GM19438 (cell line): ENCODE measurements at regions not wholly inside any gene's neighbourhood (a gene's known extent, or its start where the extent isn't known, plus 50 kb on each side); places are given as distances from the start of the nearest gene placed in this dataset.

Source experiments
- ATAC-seq: cut with Tn5 transposase; IDR thresholded peaks from one replicate; pipeline ENCODE4 v1.9.1; 2021; ENCODE audit warnings: low read depth; ENCODE audit not compliant: unreplicated experiment

DNA sequence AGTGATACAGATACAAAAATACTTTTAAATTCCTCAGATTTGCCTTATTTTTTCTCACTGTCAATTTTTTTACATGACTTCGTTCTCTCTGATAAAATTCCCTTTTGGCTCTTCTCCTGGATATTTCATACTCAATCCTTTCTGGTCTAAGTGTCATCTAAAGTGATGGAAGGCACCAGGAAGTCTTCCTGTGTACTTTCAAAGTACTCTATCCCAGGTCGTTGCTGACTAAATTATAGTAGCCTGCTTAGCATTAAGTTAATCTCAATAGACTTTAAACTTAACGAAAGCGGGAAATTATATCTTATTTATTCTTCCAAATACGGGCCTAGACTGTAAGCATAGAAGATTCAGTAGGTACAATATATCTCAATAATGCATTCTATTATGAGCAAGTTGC lies 67.8 kb downstream of the CASP12 start:
- no peak for ATAC-seq

DNA sequence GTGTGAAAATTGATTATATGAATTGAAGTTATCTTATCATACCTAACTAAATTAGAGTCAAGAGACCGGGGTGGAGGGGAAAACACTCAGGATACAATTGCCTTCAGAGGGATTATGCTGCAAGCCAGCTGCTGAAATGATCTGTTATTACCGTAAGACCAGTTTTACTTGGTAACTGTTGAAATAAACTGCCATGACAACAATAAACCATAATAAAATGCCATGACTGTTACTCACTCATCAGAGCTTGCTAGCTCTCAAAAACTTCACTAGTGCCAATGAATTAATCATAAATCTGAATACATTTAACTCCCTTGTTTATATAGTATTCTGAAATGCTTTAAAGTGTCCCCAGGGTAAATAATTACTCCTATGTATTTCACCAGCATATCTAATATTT lies 68.2 kb downstream of the CASP12 start:
- no peak for ATAC-seq

DNA sequence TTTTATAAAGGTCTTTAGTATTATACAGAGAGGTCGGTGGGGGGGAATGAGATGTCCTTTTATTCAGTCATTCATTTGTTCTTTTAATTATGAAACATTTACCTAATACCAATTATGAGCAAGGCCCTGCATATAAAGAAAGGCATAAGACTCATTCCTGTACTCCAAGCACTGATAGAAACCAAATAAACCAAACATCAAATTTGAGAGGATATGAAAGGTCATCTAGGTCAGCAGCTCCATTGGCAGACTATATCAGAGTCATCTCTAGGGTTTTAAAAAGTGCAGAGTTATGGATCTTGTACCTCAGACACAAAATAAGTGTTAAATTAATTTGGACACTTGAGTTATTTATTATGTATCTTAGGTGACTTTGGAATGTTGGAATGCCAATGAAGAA lies 71.5 kb downstream of the CASP12 start:
- ATAC-seq, result no peak

DNA sequence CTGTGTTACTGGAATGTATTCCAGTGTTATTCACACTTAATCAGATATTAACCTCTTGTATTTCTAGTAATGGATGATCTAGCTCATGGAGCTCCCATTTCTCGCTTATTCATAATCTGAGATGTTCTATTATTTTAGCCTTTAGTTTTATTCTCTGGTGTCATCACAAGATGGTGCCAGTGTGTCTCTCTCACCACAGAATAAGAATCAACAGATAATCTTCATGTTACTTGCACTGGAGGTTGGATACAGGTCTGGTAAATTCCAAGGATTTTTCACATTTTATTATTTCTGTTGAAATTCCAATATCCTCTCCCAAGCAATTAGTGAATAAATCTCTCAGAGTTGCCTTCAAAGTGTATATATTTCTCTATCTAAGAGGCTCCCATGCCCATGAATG lies 74.6 kb downstream of the CASP12 start:
- no peak for ATAC-seq

DNA sequence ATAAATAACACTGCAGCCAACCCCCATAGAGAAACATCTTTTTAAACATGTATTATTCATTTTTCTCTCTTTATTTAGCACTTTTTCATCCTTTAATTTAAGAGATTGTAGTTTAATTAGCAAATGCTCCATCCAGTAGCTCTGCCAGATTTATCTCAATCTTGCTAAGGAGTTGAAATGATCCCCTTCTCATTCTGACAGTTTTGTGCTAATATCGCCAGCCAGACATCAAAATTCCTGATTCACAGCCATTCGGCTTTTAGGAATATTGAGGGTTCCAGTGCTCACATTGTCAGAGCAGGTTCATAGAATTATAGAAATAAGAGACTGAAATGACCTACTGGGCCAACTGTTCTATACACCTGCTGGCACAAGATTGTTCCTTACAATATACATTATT lies 77.8 kb downstream of the CASP12 start:
- no peak for ATAC-seq

DNA sequence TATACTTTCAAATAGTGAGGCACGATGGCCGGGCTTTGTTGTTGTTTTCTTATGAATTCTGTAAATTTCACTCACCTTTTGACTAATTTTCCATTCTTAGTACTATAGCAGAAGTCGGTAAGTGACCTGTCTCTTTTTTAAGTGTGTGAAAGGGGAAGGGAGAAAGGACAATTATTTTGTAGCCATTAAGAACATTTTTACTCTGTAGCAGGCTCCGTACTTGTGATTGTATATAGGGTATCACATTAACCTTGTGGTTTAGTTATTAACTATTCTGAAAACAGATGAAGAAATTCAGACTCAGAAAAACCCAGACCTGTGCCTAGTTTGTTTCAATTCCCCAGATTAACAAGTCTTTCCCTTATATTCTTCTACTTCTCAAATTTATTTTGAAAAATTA lies 78.7 kb downstream of the CASP12 start:
- no peak for ATAC-seq

DNA sequence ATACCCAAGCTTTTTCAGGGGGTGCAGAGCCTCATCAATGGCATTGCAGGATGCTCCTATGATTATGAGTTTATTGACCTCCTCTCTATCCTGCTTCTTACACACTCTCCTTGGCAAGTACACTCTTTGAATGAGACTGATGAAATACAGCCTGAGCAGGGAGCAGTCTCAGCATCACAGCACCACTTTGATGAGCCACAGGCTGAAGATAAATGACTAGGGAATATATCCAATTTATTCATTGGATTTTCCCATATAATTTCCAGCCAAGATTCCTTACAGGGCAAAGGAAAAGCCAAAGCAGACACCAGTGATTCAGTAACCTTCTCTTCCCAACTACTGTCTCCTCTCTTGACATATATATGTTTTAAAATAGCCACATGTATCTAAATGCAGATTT lies 79.2 kb downstream of the CASP12 start:
- no peak for ATAC-seq

DNA sequence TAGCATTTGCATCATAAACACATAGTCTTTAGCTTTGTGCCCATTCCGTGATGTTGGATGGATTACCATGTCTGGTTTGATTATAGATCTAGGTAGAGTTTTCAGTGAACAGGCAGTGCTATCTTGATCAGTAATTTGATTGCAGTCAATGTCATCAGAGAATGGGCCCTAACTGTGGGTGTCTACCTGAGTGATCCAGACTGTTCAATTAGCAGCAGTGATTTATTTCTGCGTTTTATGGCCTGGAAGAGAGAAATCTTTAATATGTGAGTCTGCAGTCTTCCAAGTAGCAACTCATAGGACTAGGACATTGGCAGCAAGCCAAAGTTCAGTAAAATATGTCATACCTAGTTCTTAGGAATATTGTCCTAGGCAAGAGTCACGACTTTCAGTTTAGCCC lies 80.3 kb downstream of the CASP12 start:
- ATAC-seq, result no peak

DNA sequence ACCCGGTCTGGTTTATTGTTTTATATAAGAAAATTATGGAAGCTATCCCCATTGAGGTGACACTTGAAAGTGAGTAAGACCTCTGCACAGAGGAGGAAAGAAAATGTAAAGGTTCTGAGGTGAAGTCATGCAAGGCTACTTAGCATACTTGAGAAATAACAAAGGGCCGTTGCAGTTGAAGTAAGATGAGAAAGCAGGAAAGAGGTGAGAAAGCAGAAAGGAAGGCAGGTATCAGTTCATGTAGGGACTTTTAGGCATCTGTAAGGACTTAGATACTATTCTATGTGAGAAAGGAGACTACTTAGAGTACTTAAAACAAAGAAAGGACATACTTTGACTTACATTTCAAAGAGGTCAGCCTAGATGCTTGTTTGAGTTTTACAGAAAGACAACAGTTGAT lies 84.7 kb downstream of the CASP12 start:
- no peak for ATAC-seq

DNA sequence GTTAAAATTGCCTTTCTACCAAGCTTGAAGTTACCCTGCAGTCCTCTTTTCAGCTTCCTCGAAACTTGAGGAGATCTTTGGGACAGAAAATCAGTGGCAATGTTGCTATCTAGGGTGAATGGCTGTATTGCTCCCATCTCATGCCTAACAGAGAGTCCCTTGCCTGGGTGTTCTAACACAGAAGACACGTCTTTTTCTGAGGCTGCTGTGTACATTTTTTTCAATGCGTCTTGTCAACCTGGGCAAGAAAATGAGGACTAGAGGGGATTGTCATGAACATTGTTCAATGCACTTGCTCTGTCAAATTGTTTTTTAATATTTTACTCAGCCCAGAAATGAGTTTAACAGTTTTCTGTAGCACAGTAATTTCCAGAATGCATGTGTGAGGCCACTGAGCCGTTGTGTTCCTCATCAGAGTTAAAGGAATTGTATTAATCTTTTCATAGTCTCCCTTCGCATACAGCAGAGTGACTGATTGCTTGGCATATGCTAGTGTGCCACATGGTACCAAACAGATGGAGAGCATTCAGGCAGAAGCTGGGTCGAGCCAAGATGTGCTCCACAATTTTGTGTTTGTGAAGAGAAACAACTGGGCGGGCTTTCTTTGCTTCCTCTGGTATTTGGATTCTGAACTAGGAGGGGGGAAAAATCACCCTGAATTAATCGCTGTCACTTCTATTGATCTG lies 86.0 kb downstream of the CASP12 start:
- ATAC-seq, result no peak

DNA sequence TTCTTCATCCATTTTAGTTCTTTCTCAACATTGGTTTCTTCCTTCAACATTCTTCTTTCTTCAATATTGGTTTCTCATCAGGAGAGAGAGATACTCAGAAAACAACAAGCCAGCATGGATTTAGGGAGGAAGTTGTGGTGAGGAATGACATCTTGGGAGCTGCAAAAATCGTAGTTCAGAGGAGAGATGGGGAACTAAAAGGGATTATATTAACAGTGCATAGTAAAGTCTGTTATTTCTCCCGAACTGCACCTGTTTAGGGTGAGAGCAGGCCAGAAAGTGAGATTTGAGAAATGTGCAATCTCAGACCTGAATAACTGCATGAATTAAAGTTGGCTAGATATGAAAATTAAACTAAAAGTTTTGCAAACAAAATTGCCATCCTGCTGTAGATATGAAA lies 94.5 kb downstream of the CASP12 start:
- no peak for ATAC-seq

DNA sequence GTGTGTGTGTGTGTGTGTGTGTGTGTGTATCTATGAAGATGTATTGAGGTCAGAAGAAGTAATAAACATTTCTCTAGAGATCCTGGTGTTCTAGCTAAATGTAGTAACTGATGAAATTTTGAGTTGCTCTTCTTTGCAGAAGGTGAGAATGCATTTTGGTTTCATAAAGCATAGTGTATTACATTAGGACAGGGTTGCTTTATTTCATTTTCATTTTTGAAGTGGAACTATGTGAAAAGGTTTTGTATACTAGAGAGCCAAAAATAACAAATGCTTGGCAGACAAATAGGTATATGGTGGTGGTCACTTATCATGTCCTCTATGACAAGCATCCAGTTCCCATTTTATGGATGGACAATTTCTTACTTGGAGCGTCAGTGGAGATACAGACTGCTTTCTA lies 99.0 kb downstream of the CASP12 start:
- ATAC-seq, result peak; percentile 88

DNA sequence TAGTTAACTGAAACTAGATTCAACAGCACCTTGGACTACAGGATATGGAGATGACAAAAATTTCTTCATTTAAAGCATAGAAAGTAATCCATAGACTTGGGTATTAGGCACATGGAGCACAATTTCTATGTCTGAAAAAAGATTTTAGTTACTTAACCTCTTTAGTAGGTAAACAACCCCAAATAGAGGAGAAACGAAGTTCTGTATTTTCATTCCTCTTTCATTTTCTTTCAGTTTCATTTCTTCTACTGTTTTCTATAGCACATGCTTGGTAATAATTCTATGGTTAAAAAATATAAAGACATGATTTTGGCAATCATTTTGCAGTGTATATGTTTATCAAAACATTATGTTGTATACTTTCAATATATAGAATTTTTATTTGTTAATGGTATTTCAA lies 99.5 kb downstream of the CASP12 start:
- peak; percentile 59 for ATAC-seq

DNA sequence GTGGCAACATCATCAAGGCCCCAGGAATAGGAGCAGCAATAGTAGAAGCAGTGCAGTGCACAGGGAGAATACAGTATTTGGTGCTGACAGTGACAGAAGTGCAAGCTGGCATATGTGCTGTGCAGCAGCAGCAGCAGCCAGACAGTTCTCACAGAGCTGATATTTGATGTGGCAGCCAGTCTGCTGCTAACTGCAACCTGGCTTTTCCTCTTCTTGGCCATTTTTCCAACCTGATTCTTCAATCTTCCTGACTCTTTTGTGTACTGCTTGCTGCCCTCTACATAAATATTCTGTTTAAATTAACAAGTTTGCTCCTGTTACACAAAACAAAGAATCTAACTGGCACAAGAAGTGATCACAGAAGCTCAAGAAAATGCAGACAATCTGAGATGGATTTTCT lies 102.0 kb downstream of the CASP12 start:
- no peak for ATAC-seq

DNA sequence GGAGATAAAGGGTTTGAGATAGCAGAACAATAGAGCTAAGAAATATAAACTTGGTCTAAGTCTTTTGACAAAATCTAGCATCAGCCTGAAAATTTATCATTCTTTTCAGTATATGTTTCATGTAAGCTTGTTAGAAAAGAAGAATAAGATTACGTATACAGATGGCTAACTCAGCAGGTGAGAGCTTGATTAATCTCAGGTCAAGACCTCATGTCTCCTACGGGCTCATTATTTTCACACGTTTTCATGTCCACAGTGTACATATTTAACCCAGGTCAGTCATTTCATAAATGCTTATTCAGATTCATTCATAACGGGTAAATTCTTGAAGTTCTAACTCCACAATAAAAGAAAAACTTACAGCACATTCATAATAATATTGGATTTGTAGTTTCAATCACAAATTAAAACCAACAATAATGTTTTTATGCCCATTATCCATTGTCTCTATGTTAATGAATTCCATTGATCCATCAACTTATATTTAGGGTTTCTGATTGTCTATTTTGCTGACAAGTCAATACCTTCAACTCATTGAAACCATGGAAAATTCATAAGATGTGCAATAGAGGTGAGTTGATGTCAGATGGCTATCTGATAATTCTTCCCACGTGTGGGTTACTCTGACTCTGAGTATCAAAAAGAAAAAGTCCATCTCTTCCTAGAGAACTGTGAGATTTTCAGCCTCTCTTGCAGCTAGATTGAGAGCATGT lies 102.6 kb downstream of the CASP12 start:
- ATAC-seq, result no peak

DNA sequence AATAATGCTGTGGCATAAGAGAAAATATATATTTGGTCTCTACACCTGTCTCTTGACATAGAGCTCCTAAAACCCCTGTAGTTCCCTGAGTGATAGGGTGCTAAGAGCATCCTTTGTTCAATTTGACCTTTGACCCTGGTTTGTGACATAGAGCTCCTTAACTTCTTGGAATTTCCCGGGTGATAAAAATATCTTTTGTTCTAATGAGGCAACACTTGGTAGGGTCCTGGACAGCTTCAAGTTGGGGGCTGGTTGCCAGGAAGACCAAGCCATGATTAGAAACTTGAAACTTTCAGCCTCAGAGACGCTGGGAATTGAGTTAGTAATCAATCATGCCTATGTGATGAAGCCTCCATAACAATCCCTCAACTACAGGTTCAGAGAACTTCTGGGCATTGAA lies 105.4 kb downstream of the CASP12 start:
- no peak for ATAC-seq

DNA sequence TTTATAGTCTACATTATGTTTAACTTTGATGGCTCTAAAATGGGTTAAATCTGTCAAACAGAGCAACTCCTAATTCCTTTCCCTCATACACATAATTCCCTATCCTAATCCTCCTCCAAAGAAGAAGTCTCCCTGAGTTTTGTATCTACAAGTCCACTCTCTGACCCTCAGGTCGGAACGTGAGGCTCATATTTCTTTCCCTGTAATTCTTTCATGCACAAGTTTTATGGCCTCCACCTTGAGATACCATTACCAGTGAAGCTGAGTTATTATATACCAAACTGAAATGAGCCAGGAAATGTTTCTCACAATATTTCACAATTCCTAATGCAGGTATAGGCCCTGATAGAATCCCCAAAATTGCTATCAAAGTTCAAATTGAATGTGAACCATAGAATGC lies 106.4 kb downstream of the CASP12 start:
- no peak for ATAC-seq

DNA sequence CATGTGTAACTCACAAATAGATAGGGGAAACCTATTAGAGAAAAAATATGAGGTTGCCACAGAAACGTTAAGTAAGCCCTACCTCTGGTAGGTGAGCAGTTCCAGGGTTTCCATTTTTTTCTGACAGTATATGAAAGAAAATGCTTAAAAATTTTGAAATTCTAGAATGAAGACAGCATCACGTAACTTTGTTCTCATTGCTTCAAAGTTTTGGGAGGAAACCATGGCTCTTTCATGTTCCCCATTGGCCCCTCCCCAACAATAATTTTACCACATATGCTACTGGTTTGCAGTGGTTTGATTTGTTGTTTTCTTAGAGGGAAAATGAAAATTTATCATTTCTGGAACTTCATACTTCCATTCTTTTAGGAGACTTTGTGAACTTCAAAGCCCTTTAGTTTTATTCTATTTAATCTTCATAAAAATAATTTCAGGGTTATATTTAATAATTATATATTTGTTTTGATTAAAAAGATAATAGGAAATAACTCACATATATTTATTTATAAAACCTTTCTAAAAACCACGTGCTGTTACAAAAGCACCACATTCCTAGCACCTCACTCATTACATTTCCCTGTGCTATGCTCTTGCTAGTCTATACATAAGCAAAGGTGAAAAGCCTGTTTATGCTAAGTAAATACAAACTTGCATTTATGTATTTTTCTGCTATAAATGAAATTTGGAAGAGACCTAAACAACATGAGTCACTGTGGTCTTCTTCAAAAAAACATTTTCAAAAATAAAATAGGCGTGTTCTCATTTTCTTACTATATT lies 113.4 kb downstream of the CASP12 start:
- no peak for ATAC-seq

DNA sequence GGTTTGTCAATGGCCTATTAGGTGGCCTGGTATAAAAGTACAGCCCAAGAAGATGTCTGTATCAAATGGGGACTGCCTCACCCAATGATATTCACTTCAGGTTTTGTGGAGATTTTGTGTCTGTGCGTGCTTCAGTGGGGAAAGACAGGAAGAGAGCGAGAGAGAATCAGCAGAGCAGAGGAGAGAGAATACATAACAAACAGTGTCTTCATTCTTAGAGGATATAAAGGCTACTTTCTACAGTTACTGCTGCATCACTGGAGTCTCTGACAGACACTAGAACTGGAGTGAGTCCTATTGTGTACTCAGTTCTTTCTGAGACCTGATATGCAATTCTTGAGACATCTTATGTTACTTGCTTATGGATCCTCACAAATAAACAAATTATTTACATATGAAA lies 115.0 kb downstream of the CASP12 start:
- no peak for ATAC-seq

DNA sequence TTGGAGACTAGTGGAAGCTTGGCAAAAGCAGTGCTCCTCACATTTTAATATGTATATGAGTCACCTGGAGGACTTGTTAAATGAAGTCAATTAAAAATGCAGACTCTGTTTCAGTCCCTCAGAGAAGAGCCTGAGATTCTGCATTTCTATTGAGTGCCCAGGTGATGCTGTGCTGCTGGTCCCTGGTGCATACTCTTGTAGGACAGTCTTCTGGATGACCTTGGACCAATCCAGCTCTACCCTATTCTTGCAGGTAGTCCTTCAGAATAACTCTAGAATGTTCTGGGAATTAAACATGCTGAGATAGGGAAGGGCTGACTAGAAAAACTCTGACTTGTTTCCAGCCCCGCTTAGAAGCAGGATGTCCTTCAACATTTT lies 115.9 kb downstream of the CASP12 start:
- no peak for ATAC-seq

DNA sequence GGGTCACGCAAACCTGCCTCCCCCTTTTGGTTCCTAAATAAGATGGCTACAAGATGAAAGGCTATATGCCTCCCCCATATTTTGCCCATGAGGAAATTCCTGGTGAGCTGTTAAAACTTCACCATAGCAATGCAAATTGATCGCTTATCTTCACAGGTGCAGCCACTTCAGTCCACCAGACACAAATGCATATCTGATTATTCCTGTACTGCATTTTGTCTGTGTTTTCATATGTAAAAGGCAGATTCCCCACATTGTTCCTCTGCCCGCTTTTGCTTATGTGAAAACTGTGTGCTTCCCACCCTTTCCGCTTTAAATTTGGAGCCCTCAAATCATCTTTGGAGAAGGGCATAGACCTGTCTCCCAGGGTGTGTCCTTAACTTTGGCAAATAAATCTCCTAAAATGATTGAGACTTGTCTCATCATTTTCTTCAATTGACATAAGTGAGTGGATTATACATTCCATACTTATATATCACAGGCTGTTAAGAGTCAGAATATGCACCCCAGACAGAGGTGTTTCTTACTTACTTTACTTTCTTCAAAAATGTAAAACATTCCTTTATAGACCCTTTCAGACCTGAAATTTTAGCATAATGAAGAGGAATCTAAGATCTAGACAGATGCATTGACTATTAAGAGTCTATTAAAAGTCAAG lies 116.4 kb downstream of the CASP12 start:
- no peak for ATAC-seq
